CD4-positive, alpha-beta memory T cell (primary cell): ENCODE measurements at regions not wholly inside any gene's neighbourhood (a gene's known extent, or its start where the extent isn't known, plus 50 kb on each side); places are given as distances from the start of the nearest gene placed in this dataset.

Experiments
- CTCF ChIA-PET: fragments of 350-600 bp; sonication (Branson Sonifier 250); formaldehyde crosslinking; loops from one replicate; lab custom pipeline; 2021; ENCODE audit warnings: inconsistent platforms; ENCODE audit not compliant: partially characterized antibody; lab: Charles Lee
- POLR2A ChIA-PET: fragments of 350-600 bp; sonication (Branson Sonifier 250); formaldehyde crosslinking; loops from one replicate; lab custom pipeline; 2021; ENCODE audit not compliant: partially characterized antibody; lab: Charles Lee
- DNase-seq, 5 donors: peaks; one replicate each; pipeline versions ENCODE4 v3.0.0 to v3.0.0-alpha.2; 2020 to 2022; ENCODE audit warnings: mixed read lengths in 1 of 5
- H3K27ac ChIP-seq: one replicate; pipeline ENCODE4 v1.7.0; 2013; ENCODE audit warnings: low read depth, low read length
- H3K27me3 ChIP-seq: 2 replicates; pipeline ENCODE4 v1.7.0; 2013; ENCODE audit warnings: mild to moderate bottlenecking, low read length, moderate library complexity; ENCODE audit not compliant: insufficient read depth
- H3K36me3 ChIP-seq: 2 replicates; pipeline ENCODE4 v1.7.0; 2013; ENCODE audit warnings: mild to moderate bottlenecking, low read length, moderate library complexity; ENCODE audit not compliant: insufficient read depth
- H3K4me1 ChIP-seq: 2 replicates; pipeline ENCODE4 v1.7.0; 2013; ENCODE audit warnings: mild to moderate bottlenecking, low read length, moderate library complexity; ENCODE audit not compliant: insufficient read depth
- H3K4me3 ChIP-seq, 2 donors: one replicate each; pipeline ENCODE4 v1.7.0; 2013; ENCODE audit warnings: low read length in 2 of 2, mild to moderate bottlenecking in 1 of 2
- H3K9me3 ChIP-seq, 2 donors: one replicate each; pipeline ENCODE4 v1.7.0; 2013; ENCODE audit warnings: low read length in 2 of 2, control low read depth in 1 of 2; ENCODE audit not compliant: control insufficient read depth in 1 of 2
- H3K27ac Mint-ChIP-seq, 7 donors: one replicate each; pipeline ENCODE4 v1.8.0; 2020 to 2021; ENCODE audit warnings: mixed read lengths in 7 of 7, mild to moderate bottlenecking in 6 of 7, inconsistent platforms in 3 of 7, moderate library complexity in 3 of 7
- H3K27me3 Mint-ChIP-seq, 2 donors: one replicate each; pipeline ENCODE4 v1.8.0; 2020 to 2021; ENCODE audit warnings: mixed read lengths in 2 of 2
- H3K36me3 Mint-ChIP-seq, 2 donors: one replicate each; pipeline ENCODE4 v1.8.0; 2020 to 2021; ENCODE audit warnings: mixed read lengths in 2 of 2, inconsistent platforms in 1 of 2, mild to moderate bottlenecking in 1 of 2
- H3K4me1 Mint-ChIP-seq, 4 donors: one replicate each; pipeline ENCODE4 v1.8.0; 2020 to 2021; ENCODE audit warnings: mixed read lengths in 4 of 4, mild to moderate bottlenecking in 1 of 4
- H3K4me3 Mint-ChIP-seq, 8 donors: one replicate each; pipeline ENCODE4 v1.8.0; 2020 to 2021; ENCODE audit warnings: mixed read lengths in 8 of 8, mild to moderate bottlenecking in 7 of 8, moderate library complexity in 6 of 8, inconsistent platforms in 3 of 8
- H3K9me3 Mint-ChIP-seq, 8 donors: one replicate each; pipeline ENCODE4 v1.8.0; 2020 to 2021; ENCODE audit warnings: mixed read lengths in 8 of 8, mild to moderate bottlenecking in 5 of 8, inconsistent platforms in 3 of 8, moderate library complexity in 1 of 8
- intact Hi-C: fragments of 100-400 bp; cut with micrococcal nuclease; formaldehyde crosslinking; loops from one replicate; pipeline ENCODE4 v1.15.1; 2023

- POLR2A ChIA-PET = interaction anchor here (0.8 to 2.7 kb wide), 9 partner anchors 19 to 790 kb away, joined by 3 to 26 read pairs (median 4); partner anchors contain the start of gene TLE3
- intact Hi-C loops = loop anchor here (2.0 kb wide), 1 partner anchor 160 kb away; no protein-coding TSS in a partner anchor
- Mint-ChIP-seq H3K4me1 (peaks cover 38 to 63% (median 45%) of the 10 kb centered on the region in 4 donors), H3K4me3 (peak overlapping the region; percentile 68 to 92 (median 80)), H3K27ac (peak overlapping the region; percentile 77 to 93 (median 85)), H3K9me3 (peaks cover 0 to 2% (median 0%) of the 10 kb centered on the region in 8 donors), H3K36me3 (no peaks in the 10 kb centered on the region), H3K27me3 (no peaks in the 10 kb centered on the region)
- Histone ChIP-seq H3K27ac (peak overlapping the region; percentile 29), H3K36me3 (no peaks in the 10 kb centered on the region), H3K4me3 (peak overlapping the region; percentile 43 to 49), H3K27me3 (no peaks in the 10 kb centered on the region), H3K4me1 (peaks cover 38% of the 10 kb centered on the region), H3K9me3 (no peaks in the 10 kb centered on the region)
- peak; percentile 48 to 76 (median 58) for DNase-seq
- CTCF ChIA-PET = interaction anchor here (1.1 to 2.1 kb wide), 5 partner anchors 160 to 683 kb away, joined by 3 to 6 read pairs (median 5); partner anchors contain the start of gene TLE3
These were observed 160.8 kb upstream of the TLE3 start for GRCh38 chr15:70258369-70259027.

DNA sequence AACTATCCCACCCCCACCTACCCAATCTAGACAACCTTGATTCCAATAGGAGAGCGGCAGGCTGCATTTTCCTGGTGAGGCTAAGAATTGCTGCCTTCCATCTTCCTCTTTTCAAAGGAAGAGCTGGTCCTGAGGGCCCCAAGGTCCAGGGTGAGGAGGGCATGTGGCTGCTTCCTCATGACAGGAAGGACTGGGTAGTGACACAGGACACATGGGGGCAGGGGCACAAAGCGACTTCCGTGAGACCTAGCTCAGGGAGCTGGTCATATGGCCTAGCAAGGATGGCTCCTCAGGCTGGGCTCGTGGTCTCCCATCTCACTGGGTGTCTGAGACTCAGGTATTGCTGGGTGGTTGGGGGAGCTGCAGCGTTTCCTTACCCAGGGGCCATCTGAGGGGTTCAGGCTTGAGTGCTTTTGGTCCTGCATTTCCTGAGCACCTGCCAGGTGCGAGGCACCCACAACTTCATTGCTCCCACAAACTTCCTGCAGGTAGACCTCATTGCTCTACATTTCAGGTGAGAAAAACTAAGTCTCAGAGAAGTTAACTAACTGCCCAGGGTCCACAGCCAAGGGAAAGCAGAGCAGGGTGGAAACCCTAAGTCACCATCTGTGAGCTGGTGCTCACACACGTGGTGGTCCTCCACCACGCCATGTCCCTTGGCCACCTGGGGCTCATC, 160.0 kb upstream of the TLE3 start:
- intact Hi-C loops = loop anchor here (2.0 kb wide), 1 partner anchor 159 kb away; no protein-coding TSS in a partner anchor
- H3K27ac Mint-ChIP-seq = peak overlapping the region in 5 of 7 donors; percentile 35 to 93 (median 83)
- Histone ChIP-seq H3K27me3 (no peaks in the 10 kb centered on the region), H3K36me3 (no peaks in the 10 kb centered on the region), H3K9me3 (no peaks in the 10 kb centered on the region), H3K27ac (no peak overlapping the region), H3K4me3 (peak overlapping the region in 1 of 2 donors; percentile 43), H3K4me1 (peaks cover 38% of the 10 kb centered on the region)
- peak in 1 of 5 donors; percentile 18 for DNase-seq
- peak overlapping the region in 7 of 8 donors; percentile 22 to 88 (median 78) for H3K4me3 Mint-ChIP-seq
- ChIA-PET POLR2A (interaction anchor here (1.0 to 2.7 kb wide), 6 partner anchors 19 to 789 kb away, joined by 3 to 26 read pairs (median 7); partner anchors contain the start of gene TLE3), CTCF (interaction anchor here (2.1 kb wide), 1 partner anchor 160 kb away, joined by 6 read pairs; the partner anchor contains the start of gene TLE3)
- H3K36me3 Mint-ChIP-seq = no peaks in the 10 kb centered on the region
- peaks cover 0 to 2% (median 0%) of the 10 kb centered on the region in 8 donors for H3K9me3 Mint-ChIP-seq
- H3K4me1 Mint-ChIP-seq = peaks cover 38 to 63% (median 45%) of the 10 kb centered on the region in 4 donors
- H3K27me3 Mint-ChIP-seq = no peaks in the 10 kb centered on the region

GRCh38 chr15:70257047-70257446, 159.3 kb upstream of the TLE3 start:
- no peak overlapping the region for H3K27ac ChIP-seq
- no peaks in the 10 kb centered on the region for H3K9me3 ChIP-seq
- Mint-ChIP-seq H3K27ac (peak overlapping the region in 3 of 7 donors; percentile 2 to 83 (median 19)), H3K9me3 (peaks cover 0 to 2% (median 0%) of the 10 kb centered on the region in 8 donors), H3K4me1 (peaks cover 37 to 63% (median 45%) of the 10 kb centered on the region in 4 donors), H3K27me3 (no peaks in the 10 kb centered on the region), H3K4me3 (peak overlapping the region in 4 of 8 donors; percentile 3 to 83 (median 46)), H3K36me3 (no peaks in the 10 kb centered on the region)
- peaks cover 38% of the 10 kb centered on the region for H3K4me1 ChIP-seq
- H3K4me3 ChIP-seq = no peak overlapping the region
- CTCF ChIA-PET = no interaction called here
- POLR2A ChIA-PET = interaction anchor here (1.9 kb wide), 1 partner anchor 157 kb away, joined by 10 read pairs; no protein-coding TSS in a partner anchor
- DNase-seq = no peak
- intact Hi-C loops = no loop called here
- no peaks in the 10 kb centered on the region for H3K36me3 ChIP-seq
- H3K27me3 ChIP-seq = no peaks in the 10 kb centered on the region

GRCh38 chr15:70254311-70254869, 156.7 kb upstream of the TLE3 start:
- POLR2A ChIA-PET = no interaction called here
- peaks cover 25% of the 10 kb centered on the region for H3K4me1 ChIP-seq
- H3K36me3 Mint-ChIP-seq = no peaks in the 10 kb centered on the region
- H3K27ac Mint-ChIP-seq = no peak overlapping the region
- H3K36me3 ChIP-seq = no peaks in the 10 kb centered on the region
- no peak overlapping the region for H3K4me3 ChIP-seq
- H3K9me3 ChIP-seq = no peaks in the 10 kb centered on the region
- intact Hi-C loops = no loop called here
- peaks cover 0 to 2% (median 0%) of the 10 kb centered on the region in 8 donors for H3K9me3 Mint-ChIP-seq
- peaks cover 23 to 39% (median 30%) of the 10 kb centered on the region in 4 donors for H3K4me1 Mint-ChIP-seq
- H3K27me3 ChIP-seq = no peaks in the 10 kb centered on the region
- CTCF ChIA-PET = interaction anchor here (1.2 to 1.4 kb wide), 2 partner anchors 213 to 732 kb away, joined by 3 read pairs; no protein-coding TSS in a partner anchor
- no peaks in the 10 kb centered on the region for H3K27me3 Mint-ChIP-seq
- no peak overlapping the region for H3K4me3 Mint-ChIP-seq
- DNase-seq = no peak
- H3K27ac ChIP-seq = no peak overlapping the region

GRCh38 chr15:70253461-70254156, 155.9 kb upstream of the TLE3 start:
- H3K36me3 Mint-ChIP-seq = no peaks in the 10 kb centered on the region
- peaks cover 0 to 2% (median 0%) of the 10 kb centered on the region in 8 donors for H3K9me3 Mint-ChIP-seq
- no peaks in the 10 kb centered on the region for H3K27me3 Mint-ChIP-seq
- no peak for DNase-seq
- H3K27ac ChIP-seq = no peak overlapping the region
- peaks cover 17% of the 10 kb centered on the region for H3K4me1 ChIP-seq
- H3K4me1 Mint-ChIP-seq = peaks cover 16 to 32% (median 23%) of the 10 kb centered on the region in 4 donors
- intact Hi-C loops = no loop called here
- POLR2A ChIA-PET = no interaction called here
- no peaks in the 10 kb centered on the region for H3K9me3 ChIP-seq
- no peak overlapping the region for H3K4me3 ChIP-seq
- H3K27ac Mint-ChIP-seq = peak overlapping the region in 1 of 7 donors; percentile 2
- H3K4me3 Mint-ChIP-seq = peak overlapping the region in 1 of 8 donors; percentile 22
- no peaks in the 10 kb centered on the region for H3K36me3 ChIP-seq
- CTCF ChIA-PET = interaction anchor here (1.2 kb wide), 1 partner anchor 213 kb away, joined by 3 read pairs; no protein-coding TSS in a partner anchor
- no peaks in the 10 kb centered on the region for H3K27me3 ChIP-seq

GRCh38 chr15:70252951-70253320, 155.2 kb upstream of the TLE3 start:
- Mint-ChIP-seq H3K4me1 (peaks cover 13 to 29% (median 21%) of the 10 kb centered on the region in 4 donors), H3K9me3 (peaks cover 0 to 2% (median 0%) of the 10 kb centered on the region in 8 donors), H3K4me3 (no peak overlapping the region), H3K27me3 (no peaks in the 10 kb centered on the region), H3K36me3 (no peaks in the 10 kb centered on the region), H3K27ac (no peak overlapping the region)
- H3K4me3 ChIP-seq = no peak overlapping the region
- H3K9me3 ChIP-seq = no peaks in the 10 kb centered on the region
- H3K36me3 ChIP-seq = no peaks in the 10 kb centered on the region
- H3K27ac ChIP-seq = no peak overlapping the region
- POLR2A ChIA-PET = no interaction called here
- no peaks in the 10 kb centered on the region for H3K27me3 ChIP-seq
- intact Hi-C loops = no loop called here
- CTCF ChIA-PET = no interaction called here
- DNase-seq = no peak
- peaks cover 10% of the 10 kb centered on the region for H3K4me1 ChIP-seq
